HepG2 (cell line): ENCODE measurements at regions not wholly inside any gene's neighbourhood (a gene's known extent, or its start where the extent isn't known, plus 50 kb on each side); places are given as distances from the start of the nearest gene placed in this dataset.

Source experiments
- ATAC-seq: fragments of 200-7000 bp; cut with Tn5 transposase; 3 replicates; pipeline ENCODE4 v1.9.1; 2020; ENCODE audit warnings: mild to moderate bottlenecking, moderate library complexity
- BruUV-seq: library from RNA; stranded (reverse); fragments of 400-500 nt; replicated peaks from 2 replicates; lab custom pipeline; 2021; lab: Mats Ljungman, UMichigan
- CTCF ChIA-PET: fragments of 300-600 bp; formaldehyde crosslinking; extraction: SDS; loops from one replicate; lab custom pipeline; 2021; ENCODE audit warnings: low total read pairs, inconsistent platforms, low intra/inter-chr PET ratio; lab: Yijun Ruan, JAX
- POLR2A ChIA-PET: fragments of 350-600 bp; sonication (Branson Sonifier 250); formaldehyde crosslinking; loops from one replicate; lab custom pipeline; 2020; ENCODE audit warnings: antibody characterized with exemption, inconsistent platforms; lab: Yijun Ruan, JAX
- DNase-seq: peaks from one replicate; pipeline ENCODE4 v3.0.0-alpha.2; 2015; ENCODE audit warnings: low spot score
- FAIRE-seq: peaks from 3 replicates; lab custom pipeline; 2011; peaks lifted over from hg19 to GRCh38; lab: Jason Lieb, UNC
- H2AFZ ChIP-seq: one replicate; pipeline ENCODE4 v1.6.1; 2011; ENCODE audit warnings: low read length, inconsistent platforms
- H3K27ac ChIP-seq: fragments of 300-600 bp; 3 replicates; pipeline ENCODE4 v1.8.0; 2011; ENCODE audit warnings: mixed run types, mild to moderate bottlenecking, mixed read lengths, low read length, inconsistent platforms; ENCODE audit not compliant: insufficient read depth; ENCODE audit errors: extremely low read length
- H3K27me3 ChIP-seq, 2 experiments: fragments of 200-600 bp in 1 of 2; 2 replicates in 1 of 2; 3 replicates in 1 of 2; pipeline versions ENCODE4 v1.6.0 to v1.8.0; 2011; ENCODE audit warnings: low read length in 2 of 2, mild to moderate bottlenecking in 2 of 2, moderate library complexity in 2 of 2, inconsistent platforms in 1 of 2; ENCODE audit not compliant: insufficient read depth in 2 of 2, control insufficient read depth in 1 of 2
- H3K36me3 ChIP-seq, 2 experiments: fragments of 200-600 bp in 1 of 2; replicated peaks in 1 of 2; 2 replicates in 1 of 2; 3 replicates in 1 of 2; pipeline versions ENCODE4 v1.5.1 to v1.8.0; 2011; ENCODE audit warnings: low read length in 2 of 2, inconsistent platforms in 1 of 2; ENCODE audit not compliant: insufficient read depth in 2 of 2, control insufficient read depth in 1 of 2
- H3K4me1 ChIP-seq: 2 replicates; pipeline ENCODE4 v1.5.1; 2012; ENCODE audit warnings: low read length, inconsistent platforms; ENCODE audit not compliant: insufficient read depth
- H3K4me2 ChIP-seq: 2 replicates; pipeline ENCODE4 v1.6.0; 2011; ENCODE audit warnings: low read depth, low read length, inconsistent platforms
- H3K4me3 ChIP-seq, 3 experiments: fragments of 200-600 bp in 1 of 3; sonication (generic), shearing (Covaris generic) in 1 of 3; replicated peaks in 1 of 3; 2 replicates each; pipeline ENCODE4 v1.5.1; 2011 to 2016; ENCODE audit warnings: low read length in 3 of 3, inconsistent platforms in 2 of 3, low read depth in 2 of 3, mild to moderate bottlenecking in 2 of 3, control low read depth in 1 of 3, mixed read lengths in 1 of 3; ENCODE audit not compliant: insufficient read depth in 1 of 3
- H3K79me2 ChIP-seq: one replicate; pipeline ENCODE4 v1.6.1; 2011; ENCODE audit warnings: low read length, inconsistent platforms; ENCODE audit not compliant: insufficient read depth
- H3K9ac ChIP-seq: 2 replicates; pipeline ENCODE4 v1.6.0; 2011; ENCODE audit warnings: mild to moderate bottlenecking, low read depth, low read length, inconsistent platforms; ENCODE audit not compliant: insufficient read depth
- H3K9me3 ChIP-seq: 2 replicates; pipeline ENCODE4 v1.5.1; 2012; ENCODE audit warnings: mild to moderate bottlenecking, low read length
- H4K20me1 ChIP-seq: 2 replicates; pipeline ENCODE4 v1.6.0; 2011; ENCODE audit warnings: inconsistent platforms, mild to moderate bottlenecking, low read length, moderate library complexity; ENCODE audit not compliant: insufficient read depth
- CBX2 ChIP-seq, 2 experiments: fragments of 200-600 bp in 1 of 2; sonication (generic); formaldehyde crosslinking in 1 of 2; IDR thresholded peaks; 2 replicates each; pipeline versions ENCODE4 v1.7.0 to v1.8.1; 2018 to 2022; ENCODE audit warnings: low read depth in 2 of 2, low read length in 1 of 2, mild to moderate bottlenecking in 1 of 2, missing genetic modification reagents in 1 of 2
- DPF2 ChIP-seq: sonication (generic); formaldehyde crosslinking; IDR thresholded peaks from 2 replicates; pipeline ENCODE4 v1.4.0; 2020; ENCODE audit warnings: mild to moderate bottlenecking, low read depth, missing genetic modification reagents, borderline replicate concordance
- ETV5 ChIP-seq: IDR thresholded peaks from 2 replicates; pipeline ENCODE4 v1.6.1; 2018; ENCODE audit warnings: missing biosample characterization, missing genetic modification reagents, inconsistent platforms, borderline replicate concordance
- FOSL2 ChIP-seq: sonication (generic); formaldehyde crosslinking; IDR thresholded peaks from 2 replicates; pipeline ENCODE4 v1.4.0; 2020; ENCODE audit warnings: missing genetic modification reagents
- HES4 ChIP-seq: sonication (generic); formaldehyde crosslinking; IDR thresholded peaks from 2 replicates; pipeline ENCODE4 v1.9.0; 2021; ENCODE audit warnings: mild to moderate bottlenecking, missing genetic modification reagents, borderline replicate concordance
- HNF4A ChIP-seq: sonication (generic); formaldehyde crosslinking; IDR thresholded peaks from 2 replicates; pipeline ENCODE4 v1.4.0; 2020; ENCODE audit warnings: missing genetic modification reagents
- SOX5 ChIP-seq: IDR thresholded peaks from 2 replicates; pipeline ENCODE4 v1.6.1; 2016; ENCODE audit warnings: borderline replicate concordance
- ZFX ChIP-seq: sonication (generic); formaldehyde crosslinking; IDR thresholded peaks from 2 replicates; pipeline ENCODE4 v1.4.0; 2020; ENCODE audit warnings: mild to moderate bottlenecking, low read depth, missing genetic modification reagents, moderate library complexity
- ZNF451 ChIP-seq: sonication (generic); formaldehyde crosslinking; IDR thresholded peaks from 2 replicates; pipeline ENCODE4 v1.5.0; 2020; ENCODE audit warnings: mild to moderate bottlenecking, missing genetic modification reagents
- ZNF564 ChIP-seq: sonication (generic); formaldehyde crosslinking; IDR thresholded peaks from 2 replicates; pipeline ENCODE4 v1.8.1; 2023; ENCODE audit warnings: mild to moderate bottlenecking, missing genetic modification reagents
- ZNF629 ChIP-seq: sonication (generic); formaldehyde crosslinking; conservative IDR thresholded peaks from 2 replicates; pipeline ENCODE4 v1.5.0; 2020; ENCODE audit warnings: missing genetic modification reagents
- ZNF800 ChIP-seq: sonication (generic); formaldehyde crosslinking; IDR thresholded peaks from 2 replicates; pipeline ENCODE4 v1.4.0; 2020; ENCODE audit warnings: missing genetic modification reagents
- WGBS: methylation state at CpG from one replicate; pipeline ENCODE4 v1.1.6; 2017; ENCODE audit warnings: low lambda C conversion rate; 5-methylcytosine and 5-hydroxymethylcytosine counted together
- in situ Hi-C: cut with HindIII; loops from 2 replicates; pipeline ENCODE4 v1.10.0; 2017; ENCODE audit warnings: low pct_unique_long_range_greater_than_20kb; ENCODE audit not compliant: extremely low pct_ligation_motif_present
- intact Hi-C: fragments of 100-400 bp; cut with micrococcal nuclease; formaldehyde crosslinking; loops from one replicate; pipeline ENCODE4 v1.10.0; 2022; ENCODE audit not compliant: unreplicated experiment

- ChIA-PET POLR2A (no interaction called here), CTCF (no interaction called here)
- 0% methylated on average over 1 of the region's 1 CpG for WGBS
- Histone ChIP-seq H3K36me3 (no peaks in the 10 kb centered on the region), H3K27me3 (no peaks in the 10 kb centered on the region), H2AFZ (no peak overlapping the region), H3K9me3 (no peaks in the 10 kb centered on the region), H4K20me1 (no peaks in the 10 kb centered on the region), H3K9ac (no peak overlapping the region), H3K79me2 (no peaks in the 10 kb centered on the region)
- ATAC-seq, result no peak
- intact Hi-C loops, result no loop called here
- no TSS peak for BruUV-seq
- in situ Hi-C loops, result no loop called here
- TF ChIP-seq ZNF564, result no peak
- TF ChIP-seq ETV5 (CRISPR knock-in tag), result no peak
- no peak for TF ChIP-seq DPF2 (CRISPR knock-in tag)
- no peak for TF ChIP-seq FOSL2
- TF ChIP-seq ZNF800 (CRISPR knock-in tag), result no peak
- no peak for TF ChIP-seq HNF4A (CRISPR knock-in tag)
- TF ChIP-seq HES4, result no peak
- no peak for TF ChIP-seq ZNF451 (CRISPR knock-in tag)
- no peak for TF ChIP-seq ZNF629 (CRISPR knock-in tag)
- TF ChIP-seq CBX2 (IDR thresholded peaks at IDR 0.05; ENCODE audit: low read depth, low read length), result no peak
- no peak for TF ChIP-seq CBX2 (CRISPR knock-in tag; IDR thresholded peaks at IDR 0.05; ENCODE audit: low read depth)
- TF ChIP-seq ZFX (CRISPR knock-in tag), result no peak
- TF ChIP-seq SOX5 (CRISPR knock-in tag), result no peak
- TF ChIP-seq, all 625 proteins: peak for 0
- no peaks in the 10 kb centered on the region for H3K4me1 ChIP-seq
- H3K4me3 ChIP-seq, result no peak overlapping the region
- H3K27ac ChIP-seq, result no peak overlapping the region
- DNase-seq, result no peak
- FAIRE-seq, result no peak
- no peak overlapping the region for H3K4me2 ChIP-seq
Measured at GRCh38 chr5:58108511-58108910, 351.4 kb downstream of the PLK2 start.
